ENCODE measurements at regions not wholly inside any gene's neighbourhood (a gene's known extent, or its start where the extent isn't known, plus 50 kb on each side); places are given as distances from the start of the nearest gene placed in this dataset.

GRCh38 chr2:215782295-215782694 lies 231.1 kb downstream of the MREG start:
- no peak for TF ChIP-seq CTCF (IDR thresholded peaks at IDR 0.05; ENCODE audit: borderline replicate concordance, extremely low read depth, insufficient read depth)
- Histone ChIP-seq H3K4me3 (ENCODE audit: low read length in 3 of 3) (no peak overlapping the region), H3K9me3 (ENCODE audit: control insufficient read depth in 2 of 3, insufficient read depth in 1 of 3, low read length in 3 of 3) (no peaks in the 10 kb centered on the region), H3K36me3 (ENCODE audit: control insufficient read depth in 2 of 3, insufficient read depth in 3 of 3, low read length in 3 of 3) (no peaks in the 10 kb centered on the region), H3K9ac (ENCODE audit: low read length in 3 of 3) (no peak overlapping the region), H3K27me3 (ENCODE audit: control insufficient read depth, insufficient read depth, low read length) (no peaks in the 10 kb centered on the region), H3K4me1 (ENCODE audit: control insufficient read depth in 2 of 3, insufficient read depth in 2 of 3, low read depth in 1 of 3, low read length in 3 of 3) (peaks cover 0 to 3% (median 0%) of the 10 kb centered on the region in 3 donors), H3K27ac (ENCODE audit: low read depth in 2 of 2, low read length in 2 of 2) (no peak overlapping the region)
- DNase-seq (no peak), FAIRE-seq (no peak)
- intact Hi-C loops (cut with DNase I): no loop called here

- DNase-seq (no peak), FAIRE-seq (no peak)
- no peak overlapping the region for H3K27ac ChIP-seq (ENCODE audit: low read depth in 2 of 2, low read length in 2 of 2)
- no peaks in the 10 kb centered on the region for H3K36me3 ChIP-seq (ENCODE audit: control insufficient read depth in 2 of 3, insufficient read depth in 3 of 3, low read length in 3 of 3)
- no peaks in the 10 kb centered on the region for H3K27me3 ChIP-seq (ENCODE audit: control insufficient read depth, insufficient read depth, low read length)
- no peaks in the 10 kb centered on the region for H3K9me3 ChIP-seq (ENCODE audit: control insufficient read depth in 2 of 3, insufficient read depth in 1 of 3, low read length in 3 of 3)
- H3K4me1 ChIP-seq (ENCODE audit: control insufficient read depth in 2 of 3, insufficient read depth in 2 of 3, low read depth in 1 of 3, low read length in 3 of 3): peaks cover 0 to 3% (median 0%) of the 10 kb centered on the region in 3 donors
- TF ChIP-seq CTCF (IDR thresholded peaks at IDR 0.05; ENCODE audit: borderline replicate concordance, extremely low read depth, insufficient read depth): no peak
- no peak overlapping the region for H3K4me3 ChIP-seq (ENCODE audit: low read length in 3 of 3)
- intact Hi-C loops (cut with DNase I): no loop called here
- no peak overlapping the region for H3K9ac ChIP-seq (ENCODE audit: low read length in 3 of 3)
Observed at GRCh38 chr2:215780907-215781685, 232.3 kb downstream of the MREG start.

- TF ChIP-seq CTCF (IDR thresholded peaks at IDR 0.05; ENCODE audit: borderline replicate concordance, extremely low read depth, insufficient read depth): no peak
- Histone ChIP-seq H3K4me1 (ENCODE audit: control insufficient read depth in 2 of 3, insufficient read depth in 2 of 3, low read depth in 1 of 3, low read length in 3 of 3) (peaks cover 0 to 3% (median 0%) of the 10 kb centered on the region in 3 donors), H3K27me3 (ENCODE audit: control insufficient read depth, insufficient read depth, low read length) (no peaks in the 10 kb centered on the region), H3K9me3 (ENCODE audit: control insufficient read depth in 2 of 3, insufficient read depth in 1 of 3, low read length in 3 of 3) (no peaks in the 10 kb centered on the region), H3K36me3 (ENCODE audit: control insufficient read depth in 2 of 3, insufficient read depth in 3 of 3, low read length in 3 of 3) (no peaks in the 10 kb centered on the region), H3K4me3 (ENCODE audit: low read length in 3 of 3) (no peak overlapping the region), H3K27ac (ENCODE audit: low read depth in 2 of 2, low read length in 2 of 2) (no peak overlapping the region), H3K9ac (ENCODE audit: low read length in 3 of 3) (no peak overlapping the region)
- FAIRE-seq (no peak), DNase-seq (no peak)
- intact Hi-C loops (cut with DNase I): no loop called here
Observed at GRCh38 chr2:215780313-215780712, 233.0 kb downstream of the MREG start.
